HepG2 (cell line): ENCODE measurements at regions not wholly inside any gene's neighbourhood (a gene's known extent, or its start where the extent isn't known, plus 50 kb on each side); places are given as distances from the start of the nearest gene placed in this dataset.

Experiments used
- CTCF ChIP-seq: sonication (generic); formaldehyde crosslinking; IDR thresholded peaks from 2 replicates; pipeline ENCODE4 v1.5.0; 2020; ENCODE audit warnings: mild to moderate bottlenecking, missing genetic modification reagents, moderate library complexity
- KDM1A ChIP-seq: IDR thresholded peaks from 2 replicates; pipeline ENCODE4 v1.6.1; 2016; ENCODE audit warnings: missing compliant biosample characterization
- PHF20 ChIP-seq: sonication (generic); formaldehyde crosslinking; IDR thresholded peaks from 2 replicates; pipeline ENCODE4 v1.5.0; 2020; ENCODE audit warnings: mild to moderate bottlenecking, missing genetic modification reagents
- POLR2A ChIP-seq, 2 experiments: IDR thresholded peaks; 2 replicates each; pipeline ENCODE4 v1.6.1; 2011; ENCODE audit warnings: low read depth in 2 of 2, low read length in 2 of 2, mild to moderate bottlenecking in 1 of 2, moderate library complexity in 1 of 2; ENCODE audit not compliant: insufficient read depth in 1 of 2
- ZNF792 ChIP-seq: IDR thresholded peaks from 2 replicates; pipeline ENCODE4 v1.6.1; 2016

- TF ChIP-seq CTCF (CRISPR knock-in tag) (no peak), PHF20 (CRISPR knock-in tag) (no peak), ZNF792 (CRISPR knock-in tag) (no peak), KDM1A (CRISPR knock-in tag) (no peak), POLR2A (IDR thresholded peaks at IDR 0.05; ENCODE audit: insufficient read depth in 1 of 2, low read depth in 2 of 2, low read length in 2 of 2) (no peak)
These were observed 184.9 kb upstream of the UBE3A start for GRCh38 chr15:25623708-25624107.
